Cardiac fibroblast (primary cell): ENCODE measurements at regions not wholly inside any gene's neighbourhood (a gene's known extent, or its start where the extent isn't known, plus 50 kb on each side); places are given as distances from the start of the nearest gene placed in this dataset.

Source experiments
- DNase-seq, 2 donors: peaks; one replicate each; pipeline versions ENCODE4 v3.0.0 to v3.0.0-alpha.2; 2010; ENCODE audit warnings: low read depth in 2 of 2
- H3K4me3 ChIP-seq, 2 donors: replicated peaks in 1 of 2; 1 replicate in 1 of 2; 2 replicates in 1 of 2; pipeline ENCODE4 v1.5.1; 2011; ENCODE audit warnings: low read depth in 2 of 2, low read length in 2 of 2, mild to moderate bottlenecking in 2 of 2, moderate library complexity in 1 of 2
- CTCF ChIP-seq: IDR thresholded peaks from one replicate; pipeline ENCODE4 v1.5.1; 2011; ENCODE audit warnings: low read depth, mild to moderate bottlenecking, low read length, inconsistent platforms

- TF ChIP-seq CTCF: no peak
- DNase-seq: no peak
- no peak overlapping the region for H3K4me3 ChIP-seq
Measured at GRCh38 chr18:78106946-78107345, 857.3 kb downstream of the GALR1 start.

- no peak for TF ChIP-seq CTCF
- no peak for DNase-seq
- no peak overlapping the region for H3K4me3 ChIP-seq
Measured at GRCh38 chr18:78107363-78107762, 857.7 kb downstream of the GALR1 start.

- no peak for DNase-seq
- no peak for TF ChIP-seq CTCF
Measured at GRCh38 chr18:78108554-78108953, 858.9 kb downstream of the GALR1 start.

GRCh38 chr18:78113136-78113939, 863.7 kb downstream of the GALR1 start:
- no peak overlapping the region for H3K4me3 ChIP-seq
- no peak for TF ChIP-seq CTCF
- DNase-seq: no peak

More at GRCh38 chr18:78108554-78108953, 858.9 kb downstream of the GALR1 start:
- no peak overlapping the region for H3K4me3 ChIP-seq

- H3K4me3 ChIP-seq: no peak overlapping the region
- no peak for TF ChIP-seq CTCF
- DNase-seq: no peak
Measured at GRCh38 chr18:78113940-78114251, 864.2 kb downstream of the GALR1 start.

GRCh38 chr18:78115896-78116561, 863.6 kb upstream of the SALL3 start:
- DNase-seq: no peak
- TF ChIP-seq CTCF: no peak
- no peak overlapping the region for H3K4me3 ChIP-seq
